Lung (tissue), 11 donors: ENCODE measurements at regions not wholly inside any gene's neighbourhood (a gene's known extent, or its start where the extent isn't known, plus 50 kb on each side); places are given as distances from the start of the nearest gene placed in this dataset.

ENCODE experiments used
- ATAC-seq: fragments of 200-7000 bp; cut with Tn5 transposase; one replicate; pipeline ENCODE4 v1.9.1; 2020; ENCODE audit warnings: moderate number of reproducible peaks; ENCODE audit not compliant: insufficient read depth, low FRiP score
- DNase-seq, 3 donors: peaks; one replicate each; pipeline ENCODE4 v3.0.0-alpha.2; 2013 to 2017
- H3K27ac ChIP-seq, 2 donors: one replicate each; pipeline ENCODE4 v1.5.1; 2013; ENCODE audit warnings: mild to moderate bottlenecking in 2 of 2, moderate library complexity in 2 of 2, control low read depth in 1 of 2, inconsistent platforms in 1 of 2, low read depth in 1 of 2, low read length in 1 of 2
- H3K27me3 ChIP-seq, 3 donors: one replicate each; pipeline ENCODE4 v1.5.1; 2013; ENCODE audit warnings: low read length in 2 of 3; ENCODE audit not compliant: control insufficient read depth in 3 of 3, insufficient read depth in 3 of 3
- H3K36me3 ChIP-seq, 4 donors: one replicate each; pipeline ENCODE4 v1.5.1; 2013; ENCODE audit warnings: low read length in 4 of 4, mild to moderate bottlenecking in 1 of 4, moderate library complexity in 1 of 4; ENCODE audit not compliant: control insufficient read depth in 4 of 4, insufficient read depth in 4 of 4
- H3K4me1 ChIP-seq, 5 donors: one replicate each; pipeline ENCODE4 v1.5.1; 2013; ENCODE audit warnings: low read length in 5 of 5, mild to moderate bottlenecking in 2 of 5, moderate library complexity in 1 of 5; ENCODE audit not compliant: control insufficient read depth in 5 of 5, insufficient read depth in 5 of 5
- H3K4me3 ChIP-seq: one replicate; pipeline ENCODE4 v1.5.1; 2013; ENCODE audit warnings: mild to moderate bottlenecking, control low read depth, moderate library complexity
- H3K9ac ChIP-seq, 2 donors: one replicate each; pipeline ENCODE4 v1.5.1; 2013; ENCODE audit warnings: low read length in 2 of 2, control low read depth in 1 of 2; ENCODE audit not compliant: insufficient read depth in 1 of 2
- H3K9me3 ChIP-seq, 4 donors: one replicate each; pipeline ENCODE4 v1.5.1; 2013; ENCODE audit warnings: low read length in 3 of 4, mild to moderate bottlenecking in 1 of 4, moderate library complexity in 1 of 4; ENCODE audit not compliant: control insufficient read depth in 4 of 4, insufficient read depth in 3 of 4
- CTCF ChIP-seq: IDR thresholded peaks from 2 replicates; pipeline ENCODE4 v1.5.1; 2012; ENCODE audit warnings: mild to moderate bottlenecking; ENCODE audit errors: control extremely low read depth, extremely low read depth
- WGBS, 2 donors: extraction: QIAGEN DNeasy Blood & Tissue Kit; methylation state at CpG; one replicate each; pipeline ENCODE4 v1.1.7; 2013; 5-methylcytosine and 5-hydroxymethylcytosine counted together
- donor health status: control.
- donor health status: control.
- donor health status: Bipolar disorder and iron deficiency.
- donor health status: healthy.
- donor health status: DM: yes; HTN: yes; CAD: no.

- Histone ChIP-seq H3K9me3 (peaks cover 0 to 6% (median 0%) of the 10 kb centered on the region in 4 donors), H3K4me3 (no peak overlapping the region), H3K9ac (no peak overlapping the region), H3K4me1 (no peaks in the 10 kb centered on the region), H3K27ac (no peak overlapping the region), H3K27me3 (no peaks in the 10 kb centered on the region), H3K36me3 (no peaks in the 10 kb centered on the region)
- no peak for ATAC-seq
- WGBS, 2 donors = 80 to 82% methylated on average over 2 of the region's 2 CpGs
- TF ChIP-seq CTCF = no peak
- peak in 1 of 3 donors; percentile 8 for DNase-seq
Observed at GRCh38 chr9:80028501-80028900, 456.7 kb downstream of the TLE4 start.

- 84 to 93% methylated on average over 5 of the region's 5 CpGs for WGBS, 2 donors
- no peaks in the 10 kb centered on the region for H3K36me3 ChIP-seq
- no peaks in the 10 kb centered on the region for H3K9me3 ChIP-seq
- TF ChIP-seq CTCF = no peak
- DNase-seq (no peak), ATAC-seq (no peak)
- no peak overlapping the region for H3K9ac ChIP-seq
- H3K4me3 ChIP-seq = no peak overlapping the region
- no peaks in the 10 kb centered on the region for H3K27me3 ChIP-seq
- H3K27ac ChIP-seq = no peak overlapping the region
- H3K4me1 ChIP-seq = no peaks in the 10 kb centered on the region
Observed at GRCh38 chr9:80025796-80026520, 454.2 kb downstream of the TLE4 start.

- Histone ChIP-seq H3K9me3 (no peaks in the 10 kb centered on the region), H3K27ac (no peak overlapping the region), H3K36me3 (no peaks in the 10 kb centered on the region), H3K9ac (no peak overlapping the region), H3K4me1 (no peaks in the 10 kb centered on the region), H3K4me3 (no peak overlapping the region), H3K27me3 (no peaks in the 10 kb centered on the region)
- DNase-seq = no peak
- no peak for ATAC-seq
- TF ChIP-seq CTCF = no peak
- 94 to 95% methylated on average over 1 of the region's 1 CpG for WGBS, 2 donors
Observed at GRCh38 chr9:80025131-80025530, 453.4 kb downstream of the TLE4 start.

GRCh38 chr9:80020530-80020929 is 448.8 kb downstream of the TLE4 start:
- Histone ChIP-seq H3K27me3 (no peaks in the 10 kb centered on the region), H3K36me3 (no peaks in the 10 kb centered on the region), H3K9me3 (peaks cover 0 to 2% (median 0%) of the 10 kb centered on the region in 4 donors), H3K4me3 (no peak overlapping the region), H3K4me1 (no peaks in the 10 kb centered on the region), H3K27ac (no peak overlapping the region), H3K9ac (no peak overlapping the region)
- no peak for ATAC-seq
- TF ChIP-seq CTCF = no peak
- DNase-seq = no peak
